ENCODE measurements at regions not wholly inside any gene's neighbourhood (a gene's known extent, or its start where the extent isn't known, plus 50 kb on each side); places are given as distances from the start of the nearest gene placed in this dataset.
A peak's percentile ranks its signal among the peaks of the same experiment; 100 is the strongest.
"Not testable (repeated sequence)": the region's sequence is repeated elsewhere in the genome, so short reads cannot be mapped to it uniquely, and the experiment has no call there.

DNA sequence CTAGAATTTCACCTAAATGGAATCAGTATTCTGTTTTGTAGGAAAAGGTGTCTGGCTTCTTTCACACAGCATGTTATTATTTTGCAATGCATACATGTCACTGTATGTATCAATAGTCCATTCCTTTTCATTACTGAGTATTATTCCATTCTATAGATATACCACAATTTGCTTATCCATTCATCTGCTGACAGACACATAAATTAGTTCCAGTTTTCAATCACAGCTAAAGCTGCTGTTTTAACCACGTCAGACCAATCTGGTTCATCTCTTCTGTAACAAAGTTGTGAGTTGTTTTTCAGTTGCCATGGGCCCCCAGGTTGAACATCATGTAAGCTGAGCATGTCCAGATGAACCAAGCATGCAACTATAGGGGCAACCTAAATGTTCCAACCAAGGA is 282.1 kb upstream of the MKLN1 start:
- H3K27ac Mint-ChIP-seq = peak overlapping the region; percentile 27 to 44

DNA sequence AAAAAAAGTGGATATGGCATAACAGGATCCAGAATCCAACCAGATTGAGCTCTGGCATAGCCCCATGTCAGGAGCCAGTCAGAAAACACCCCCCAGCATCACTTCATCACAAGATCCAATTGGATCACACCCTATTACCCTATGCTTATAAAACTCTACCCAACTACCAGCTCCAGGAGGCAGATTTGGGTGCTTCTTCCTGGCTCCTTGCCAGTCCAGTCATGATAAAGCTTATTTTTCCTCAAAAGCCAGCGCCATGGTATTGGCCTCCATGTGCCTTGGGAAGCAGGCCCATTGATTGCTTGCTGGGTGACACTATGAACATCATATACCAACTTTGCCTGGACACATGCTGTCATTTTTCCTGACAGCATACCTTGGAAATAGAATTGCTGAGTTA is 281.4 kb upstream of the MKLN1 start:
- no peak for DNase-seq (ENCODE audit: low spot score in 2 of 2)
- H3K27ac Mint-ChIP-seq = peak overlapping the region in 1 of 2 donors; percentile 88
- H3K36me3 Mint-ChIP-seq = peaks cover 14 to 67% of the 10 kb centered on the region in 2 donors
- no peak for ATAC-seq
- peaks cover 3 to 22% of the 10 kb centered on the region in 2 donors for H3K9me3 Mint-ChIP-seq

More for the DNA sequence above, 282.1 kb upstream of the MKLN1 start:
- peaks cover 11 to 64% of the 10 kb centered on the region in 2 donors for H3K36me3 Mint-ChIP-seq
- ATAC-seq (peak in 1 of 2 donors; percentile 28), DNase-seq (ENCODE audit: low spot score in 2 of 2) (no peak)
- H3K9me3 Mint-ChIP-seq = peaks cover 3 to 20% of the 10 kb centered on the region in 2 donors

DNA sequence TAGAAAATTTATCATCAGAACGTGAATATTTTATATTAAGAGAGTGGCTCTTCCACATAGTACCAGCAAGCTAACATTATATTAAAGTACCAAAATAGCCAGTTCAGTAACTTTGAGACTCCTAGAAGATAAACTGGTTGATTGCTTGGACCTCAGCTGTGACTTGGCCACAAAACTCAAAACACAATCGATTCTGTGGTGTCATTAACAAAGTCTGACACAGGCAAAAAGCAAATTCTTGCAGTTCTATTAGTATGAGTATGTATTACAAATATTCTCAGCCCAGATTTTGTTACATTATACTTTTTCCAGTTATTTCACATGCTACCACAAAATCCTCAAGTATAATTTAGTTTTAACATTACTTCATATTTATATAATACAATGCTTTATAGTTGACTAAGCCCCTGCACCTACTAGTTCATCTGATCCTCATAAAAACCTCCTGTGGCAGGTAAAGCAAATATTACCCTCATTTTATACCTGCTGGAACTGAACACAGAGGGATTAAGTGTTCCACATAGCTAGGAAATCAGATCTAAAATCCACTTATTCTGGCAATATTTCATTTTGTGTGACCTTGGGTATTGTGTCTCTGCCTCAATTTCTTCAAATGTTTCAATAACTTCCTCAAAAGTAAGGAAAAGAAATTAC is 279.9 kb upstream of the MKLN1 start:
- ATAC-seq (no peak), DNase-seq (ENCODE audit: low spot score in 2 of 2) (no peak)
- peaks cover 14 to 60% of the 10 kb centered on the region in 2 donors for H3K36me3 Mint-ChIP-seq
- H3K9me3 Mint-ChIP-seq = peaks cover 3 to 22% of the 10 kb centered on the region in 2 donors
- peak overlapping the region in 1 of 2 donors; percentile 86 for H3K27ac Mint-ChIP-seq

DNA sequence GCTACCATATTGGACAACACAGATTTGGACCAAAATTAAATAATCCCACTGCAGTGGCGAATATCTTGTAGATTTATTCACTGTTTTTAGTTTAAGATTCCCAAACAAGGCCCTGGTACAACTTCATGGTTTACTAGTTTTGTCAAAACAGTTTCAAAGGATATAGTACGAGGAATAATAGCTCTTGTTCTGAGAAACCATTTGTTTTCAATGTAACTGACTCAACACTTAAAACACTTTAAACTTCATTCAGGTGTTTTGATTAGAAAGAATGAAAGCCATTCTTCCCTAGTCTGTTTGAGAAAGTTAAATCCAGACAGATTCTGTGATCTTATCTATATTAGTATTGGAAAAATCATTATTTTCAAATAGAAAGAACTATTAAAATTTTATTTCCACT is 276.4 kb upstream of the MKLN1 start:
- DNase-seq (ENCODE audit: low spot score in 2 of 2) = no peak
- ATAC-seq = peak in 1 of 2 donors; percentile 65
- peaks cover 19 to 59% of the 10 kb centered on the region in 2 donors for H3K36me3 Mint-ChIP-seq
- no peak overlapping the region for H3K27ac Mint-ChIP-seq
- peaks cover 1 to 13% of the 10 kb centered on the region in 2 donors for H3K9me3 Mint-ChIP-seq

DNA sequence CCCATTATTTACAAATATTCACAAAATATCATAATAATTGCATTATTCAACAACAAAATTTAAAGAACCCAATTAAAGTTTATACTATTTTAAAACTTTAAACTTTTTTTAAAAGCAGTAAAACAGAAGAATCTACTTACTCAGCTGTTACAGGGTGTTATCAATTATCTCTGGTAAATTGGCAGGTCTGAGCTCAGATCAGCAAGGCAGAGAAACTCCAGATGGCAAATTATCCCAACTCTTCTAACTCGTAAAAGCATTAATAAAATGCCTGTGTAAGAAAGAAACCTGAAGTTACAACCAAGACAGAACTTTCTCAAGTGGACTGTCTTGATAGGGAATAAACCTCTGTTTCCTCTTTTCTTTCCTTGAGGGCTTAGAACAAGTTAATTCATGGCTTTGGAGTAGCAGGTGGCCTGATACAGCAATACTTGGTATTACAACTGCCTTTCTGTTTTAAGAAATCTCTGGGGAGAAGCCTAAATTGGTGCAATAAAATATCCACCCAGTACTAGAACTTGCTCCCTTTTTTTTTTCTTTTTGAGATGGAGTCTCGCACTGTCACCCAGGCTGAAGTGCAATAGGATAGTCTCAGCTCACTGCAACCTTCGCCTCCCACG is 275.3 kb upstream of the MKLN1 start:
- H3K27ac Mint-ChIP-seq = no peak overlapping the region
- ATAC-seq (no peak), DNase-seq (ENCODE audit: low spot score in 2 of 2) (no peak)
- H3K36me3 Mint-ChIP-seq = peaks cover 19 to 50% of the 10 kb centered on the region in 2 donors
- peaks cover 0 to 6% of the 10 kb centered on the region in 2 donors for H3K9me3 Mint-ChIP-seq

- peaks cover 12 to 38% of the 10 kb centered on the region in 2 donors for H3K36me3 Mint-ChIP-seq
- H3K9me3 Mint-ChIP-seq = no peaks in the 10 kb centered on the region
- DNase-seq (ENCODE audit: low spot score in 2 of 2) (no peak), ATAC-seq (no peak)
- peak overlapping the region; percentile 99 for H3K27ac Mint-ChIP-seq
Measured at GRCh38 chr7:131056007-131056406, 271.7 kb upstream of the MKLN1 start.

DNA sequence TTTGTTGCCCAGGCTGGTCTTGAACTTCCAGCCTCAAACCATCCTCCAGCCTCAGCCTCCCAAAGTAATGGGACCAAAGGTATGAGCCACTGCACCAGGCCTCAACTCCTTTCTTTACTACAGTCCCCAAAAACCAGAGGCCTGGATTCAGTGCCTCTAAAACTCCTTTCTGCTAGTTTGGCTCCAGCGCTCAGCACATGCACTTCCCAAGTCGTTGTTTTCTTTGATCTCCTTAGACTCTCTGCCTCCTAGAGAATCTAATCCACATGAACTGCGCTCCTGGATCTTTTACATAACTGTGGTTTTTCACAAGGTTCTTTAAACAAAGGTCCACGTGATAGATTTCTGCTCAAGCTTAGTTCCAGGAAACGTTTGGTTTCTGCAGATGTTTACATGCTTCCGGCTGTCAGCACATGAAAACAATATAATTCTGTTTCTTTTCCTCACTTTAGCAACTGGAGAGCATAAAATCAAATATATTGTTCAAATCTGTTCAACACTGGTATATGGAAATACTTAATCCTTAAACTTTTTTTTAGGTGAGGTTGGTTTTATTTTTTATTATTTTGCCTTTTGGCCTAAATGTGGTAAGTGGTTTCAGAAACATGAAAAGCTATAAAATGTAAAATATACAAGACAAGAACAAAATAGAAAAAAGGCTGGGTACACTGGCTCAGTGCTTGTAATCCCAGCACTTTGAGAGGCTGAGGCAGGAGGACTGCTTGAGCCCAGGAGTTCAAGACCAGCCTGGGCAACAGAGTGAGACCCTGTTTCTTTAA is 270.5 kb upstream of the MKLN1 start:
- DNase-seq (ENCODE audit: low spot score in 2 of 2) (no peak), ATAC-seq (peak; percentile 55 to 62)
- Mint-ChIP-seq H3K9me3 (no peaks in the 10 kb centered on the region), H3K36me3 (peaks cover 12 to 38% of the 10 kb centered on the region in 2 donors), H3K27ac (peak overlapping the region; percentile 99)

DNA sequence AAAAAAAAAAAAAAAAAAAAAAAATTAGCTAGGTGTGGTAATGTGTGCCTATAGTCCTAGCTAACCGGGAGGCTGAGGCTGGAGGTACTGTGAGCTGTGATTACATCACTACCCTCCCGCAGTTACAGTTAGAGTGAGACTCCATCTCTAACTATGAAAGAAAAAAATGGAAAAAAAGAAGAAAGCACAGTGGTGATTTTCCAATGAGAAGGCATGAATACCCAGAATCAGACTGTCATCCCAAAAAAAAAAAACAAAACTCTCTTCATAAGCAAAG is 269.9 kb upstream of the MKLN1 start:
- DNase-seq (ENCODE audit: low spot score in 2 of 2) (no peak), ATAC-seq (peak; percentile 84 to 93)
- H3K36me3 Mint-ChIP-seq = peaks cover 12 to 38% of the 10 kb centered on the region in 2 donors
- peak overlapping the region; percentile 99 for H3K27ac Mint-ChIP-seq
- H3K9me3 Mint-ChIP-seq = no peaks in the 10 kb centered on the region

DNA sequence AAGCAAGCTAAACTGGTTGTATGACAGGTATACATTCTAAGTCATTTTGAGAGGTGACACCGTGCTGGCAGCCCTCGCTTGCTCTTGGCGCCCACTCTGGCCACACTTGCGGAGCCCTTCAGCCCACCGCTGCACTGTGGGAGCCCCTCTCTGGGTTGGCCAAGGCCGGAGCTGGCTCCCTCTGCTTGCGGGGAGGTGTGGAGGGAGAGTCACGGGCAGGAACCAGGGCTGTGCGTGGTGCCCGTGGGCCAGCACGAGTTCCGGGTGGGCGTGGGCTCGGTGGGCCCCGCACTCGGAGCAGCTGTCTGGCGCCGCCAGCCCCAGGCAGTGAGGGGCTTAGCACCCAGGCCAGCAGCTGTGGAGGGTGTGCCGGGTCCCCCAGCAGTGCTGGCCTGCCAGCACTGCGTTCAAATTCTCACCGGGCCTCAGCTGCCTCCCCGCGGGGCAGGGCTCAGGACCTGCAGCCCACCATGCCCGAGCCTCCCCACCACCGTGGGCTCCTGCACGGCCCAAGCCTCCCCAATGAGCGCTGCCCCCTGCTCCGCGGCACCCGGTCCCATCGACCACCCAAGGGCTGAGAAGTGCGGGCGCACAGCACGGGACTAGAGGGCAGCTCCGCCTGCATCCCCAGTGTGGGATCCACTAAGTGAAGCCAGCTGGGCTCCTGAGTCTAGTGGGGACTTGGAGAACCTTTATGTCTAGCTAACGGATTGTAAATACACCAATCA is 269.0 kb upstream of the MKLN1 start:
- H3K36me3 Mint-ChIP-seq = peaks cover 12 to 37% of the 10 kb centered on the region in 2 donors

DNA sequence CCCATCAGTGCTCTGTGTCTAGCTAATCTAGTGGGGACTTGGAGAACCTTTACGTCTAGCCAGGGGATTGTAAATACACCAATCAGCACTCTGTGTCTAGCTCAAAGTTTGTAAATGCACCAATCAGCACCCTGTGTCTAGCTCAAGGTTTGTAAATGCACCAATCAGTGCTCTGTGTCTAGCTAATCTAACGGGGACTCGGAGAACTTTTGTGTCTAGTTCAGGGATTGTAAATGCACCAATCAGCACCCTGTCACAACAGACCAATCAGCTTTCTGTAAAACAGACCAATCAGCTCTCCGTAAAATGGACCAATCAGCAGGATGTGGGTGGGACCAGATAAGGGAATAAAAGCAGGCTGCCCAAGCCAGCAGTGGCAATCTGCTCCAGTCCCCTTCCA is 268.3 kb upstream of the MKLN1 start:
- H3K27ac Mint-ChIP-seq = peak overlapping the region; percentile 29 to 72
- not testable (repeated sequence) for ATAC-seq; H3K9me3 Mint-ChIP-seq; DNase-seq (ENCODE audit: low spot score in 2 of 2)
- peaks cover 12 to 30% of the 10 kb centered on the region in 2 donors for H3K36me3 Mint-ChIP-seq

More for the DNA sequence above, 269.0 kb upstream of the MKLN1 start:
- not testable (repeated sequence) for ATAC-seq; DNase-seq (ENCODE audit: low spot score in 2 of 2); H3K9me3 Mint-ChIP-seq
- H3K27ac Mint-ChIP-seq = peak overlapping the region; percentile 99

DNA sequence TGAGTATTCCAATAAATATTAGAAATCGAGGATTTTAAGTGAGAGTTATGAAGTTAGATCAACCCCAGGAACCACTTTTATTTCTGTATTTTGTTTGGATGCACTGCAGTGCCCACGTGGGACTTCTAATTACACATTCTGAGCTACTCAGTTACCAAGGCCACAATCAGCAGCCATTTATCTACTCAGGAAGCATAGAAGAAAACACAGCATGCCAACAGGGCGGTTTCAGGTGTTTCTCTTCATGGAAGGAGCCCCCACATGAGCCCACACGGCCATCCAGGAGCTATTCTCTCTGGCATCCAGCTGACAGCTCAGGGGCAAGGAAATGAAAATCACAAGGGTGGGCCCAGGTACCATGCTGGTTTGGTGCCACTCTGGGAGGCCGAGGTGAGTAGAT is 266.5 kb upstream of the MKLN1 start:
- DNase-seq (ENCODE audit: low spot score in 2 of 2) (no peak), ATAC-seq (no peak)
- peaks cover 7 to 17% of the 10 kb centered on the region in 2 donors for H3K36me3 Mint-ChIP-seq
- H3K9me3 Mint-ChIP-seq = no peaks in the 10 kb centered on the region
- no peak overlapping the region for H3K27ac Mint-ChIP-seq

DNA sequence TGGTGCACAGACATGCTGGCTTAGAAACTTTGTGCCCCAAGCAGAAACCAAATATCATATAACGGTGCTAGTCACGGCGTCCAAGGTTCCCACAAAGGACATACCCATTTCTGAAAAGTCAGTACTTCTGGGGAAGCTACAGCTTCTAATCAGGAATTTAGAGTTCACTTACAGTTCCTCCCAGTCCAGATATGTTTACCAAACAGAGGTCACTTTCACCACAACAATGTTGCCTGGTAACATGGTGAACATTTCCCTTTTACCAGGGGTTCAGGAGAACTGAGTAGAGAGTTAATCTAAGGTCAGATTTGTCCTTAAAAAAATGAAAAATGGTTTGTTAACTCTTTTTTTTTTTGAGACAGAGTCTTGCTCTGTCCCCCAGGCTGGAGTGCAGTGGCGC is 265.9 kb upstream of the MKLN1 start:
- no peaks in the 10 kb centered on the region for H3K9me3 Mint-ChIP-seq
- DNase-seq (ENCODE audit: low spot score in 2 of 2) (no peak), ATAC-seq (no peak)
- no peak overlapping the region for H3K27ac Mint-ChIP-seq
- peaks cover 7 to 15% of the 10 kb centered on the region in 2 donors for H3K36me3 Mint-ChIP-seq

DNA sequence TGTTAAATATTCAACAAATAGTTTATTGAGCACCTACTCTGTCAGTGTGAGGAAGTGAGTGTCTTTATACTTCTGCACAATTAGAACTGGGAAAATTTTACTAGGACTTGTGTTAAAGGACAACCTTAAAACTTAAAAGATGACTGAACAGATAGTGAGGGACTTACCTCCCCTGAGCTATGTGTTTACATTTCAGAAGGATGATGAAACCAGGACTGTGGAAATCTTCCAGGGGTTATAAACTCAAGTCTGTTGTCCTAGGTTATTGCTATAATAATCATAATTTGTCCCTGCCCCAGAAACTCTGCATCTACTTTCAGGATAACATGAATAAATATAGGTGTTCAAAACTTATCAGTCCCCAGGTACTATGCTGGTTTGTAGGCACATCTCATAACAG is 261.0 kb upstream of the MKLN1 start:
- peak overlapping the region in 1 of 2 donors; percentile 55 for H3K27ac Mint-ChIP-seq
- no peak for DNase-seq (ENCODE audit: low spot score in 2 of 2)
- ATAC-seq = no peak
- H3K36me3 Mint-ChIP-seq = no peaks in the 10 kb centered on the region
- H3K9me3 Mint-ChIP-seq = no peaks in the 10 kb centered on the region

GRCh38 chr7:131067220-131067619 is 260.5 kb upstream of the MKLN1 start:
- Mint-ChIP-seq H3K9me3 (no peaks in the 10 kb centered on the region), H3K36me3 (no peaks in the 10 kb centered on the region)
- ATAC-seq = no peak

GRCh38 chr7:131068604-131069021 is 259.1 kb upstream of the MKLN1 start:
- peaks cover 0 to 12% of the 10 kb centered on the region in 2 donors for H3K36me3 Mint-ChIP-seq
- peak overlapping the region; percentile 61 to 76 for H3K27ac Mint-ChIP-seq
- peak in 1 of 2 donors; percentile 27 for ATAC-seq
- no peaks in the 10 kb centered on the region for H3K9me3 Mint-ChIP-seq
- DNase-seq (ENCODE audit: low spot score in 2 of 2) = no peak

More at GRCh38 chr7:131067220-131067619, 260.5 kb upstream of the MKLN1 start:
- no peak for DNase-seq (ENCODE audit: low spot score in 2 of 2)
- peak overlapping the region in 1 of 2 donors; percentile 55 for H3K27ac Mint-ChIP-seq

- H3K27ac Mint-ChIP-seq = peak overlapping the region; percentile 78 to 82
- ATAC-seq = peak in 1 of 2 donors; percentile 12
Measured at GRCh38 chr7:131071786-131072504, 255.7 kb upstream of the MKLN1 start.

More at GRCh38 chr7:131071786-131072504, 255.7 kb upstream of the MKLN1 start:
- no peak for DNase-seq (ENCODE audit: low spot score in 2 of 2)
- peaks cover 0 to 4% of the 10 kb centered on the region in 2 donors for H3K9me3 Mint-ChIP-seq
- H3K36me3 Mint-ChIP-seq = peaks cover 0 to 29% of the 10 kb centered on the region in 2 donors
